NOMO-1 treated with DMSO at 0.1 percent for 48 hours (cell line): ENCODE measurements at regions not wholly inside any gene's neighbourhood (a gene's known extent, or its start where the extent isn't known, plus 50 kb on each side); places are given as distances from the start of the nearest gene placed in this dataset.
"Not testable (repeated sequence)": the region's sequence is repeated elsewhere in the genome, so short reads cannot be mapped to it uniquely, and the experiment has no call there.

Experiments
- DNase-seq: peaks from one replicate; lab custom pipeline; 2025; ENCODE audit not compliant: unreplicated experiment; lab: John Stamatoyannopoulos, UW

GRCh38 chr2:210955591-210955990 is 399.2 kb downstream of the CPS1 start:
- DNase-seq: no peak

- no peak for DNase-seq
Measured at GRCh38 chr2:210956101-210956500, 399.7 kb downstream of the CPS1 start.

GRCh38 chr2:210961249-210961648 is 404.9 kb downstream of the CPS1 start:
- no peak for DNase-seq

- DNase-seq: no peak
Measured at GRCh38 chr2:210963386-210963785, 407.0 kb downstream of the CPS1 start.

- DNase-seq: no peak
Measured at GRCh38 chr2:210964141-210964764, 407.9 kb downstream of the CPS1 start.

GRCh38 chr2:210965472-210965871 is 409.1 kb downstream of the CPS1 start:
- DNase-seq: no peak

GRCh38 chr2:210966330-210966729 is 409.9 kb downstream of the CPS1 start:
- DNase-seq: no peak

GRCh38 chr2:210971431-210971830 is 415.0 kb downstream of the CPS1 start:
- no peak for DNase-seq

- not testable (repeated sequence) for DNase-seq
Measured at GRCh38 chr2:210986806-210987205, 430.4 kb downstream of the CPS1 start.

- no peak for DNase-seq
Measured at GRCh38 chr2:210991107-210991506, 434.7 kb downstream of the CPS1 start.

- no peak for DNase-seq
Measured at GRCh38 chr2:210994104-210994503, 437.7 kb downstream of the CPS1 start.

- DNase-seq: no peak
Measured at GRCh38 chr2:210997373-210997772, 441.0 kb downstream of the CPS1 start.

GRCh38 chr2:210998334-210998733 is 441.9 kb downstream of the CPS1 start:
- no peak for DNase-seq

- DNase-seq: no peak
Measured at GRCh38 chr2:211014376-211014775, 458.0 kb downstream of the CPS1 start.

GRCh38 chr2:211014906-211015305 is 458.5 kb downstream of the CPS1 start:
- DNase-seq: no peak

- DNase-seq: not testable (repeated sequence)
Measured at GRCh38 chr2:211025089-211025488, 468.7 kb downstream of the CPS1 start.

- DNase-seq: no peak
Measured at GRCh38 chr2:211026109-211026508, 469.7 kb downstream of the CPS1 start.

GRCh38 chr2:211027976-211028375 is 471.6 kb downstream of the CPS1 start:
- DNase-seq: no peak

- DNase-seq: no peak
Measured at GRCh38 chr2:211033765-211034164, 477.4 kb downstream of the CPS1 start.

- no peak for DNase-seq
Measured at GRCh38 chr2:211035548-211036185, 479.3 kb downstream of the CPS1 start.

- DNase-seq: no peak
Measured at GRCh38 chr2:211045025-211045424, 488.6 kb downstream of the CPS1 start.

- DNase-seq: no peak
Measured at GRCh38 chr2:211049321-211050018, 493.1 kb downstream of the CPS1 start.
